Stimulated activated effector memory CD8-positive, alpha-beta T cell treated with anti-CD3 and anti-CD28 coated beads, Interleukin-12 subunit alpha, Interleukin-12 subunit beta, amount 100 ng/mL, for 72 hours (primary cell): ENCODE measurements at regions not wholly inside any gene's neighbourhood (a gene's known extent, or its start where the extent isn't known, plus 50 kb on each side); places are given as distances from the start of the nearest gene placed in this dataset.

Experiments used
- ATAC-seq: fragments of 150-1000 bp; cut with Tn5 transposase; 2 replicates; pipeline ENCODE4 v1.10.0; 2021
- DNase-seq, 2 donors: peaks; one replicate each; pipeline ENCODE4 v3.0.0; 2021 to 2022; ENCODE audit warnings: low spot score in 2 of 2
- H3K27ac Mint-ChIP-seq: one replicate; pipeline ENCODE4 v1.8.0; 2022; ENCODE audit warnings: mild to moderate bottlenecking, mixed read lengths
- H3K36me3 Mint-ChIP-seq: one replicate; pipeline ENCODE4 v1.8.0; 2022; ENCODE audit warnings: mild to moderate bottlenecking, mixed read lengths
- H3K4me1 Mint-ChIP-seq: one replicate; pipeline ENCODE4 v1.8.0; 2022; ENCODE audit warnings: mixed read lengths
- H3K4me3 Mint-ChIP-seq: one replicate; pipeline ENCODE4 v1.8.0; 2022; ENCODE audit warnings: mild to moderate bottlenecking, mixed read lengths
- H3K9me3 Mint-ChIP-seq: one replicate; pipeline ENCODE4 v1.8.0; 2022; ENCODE audit warnings: mixed read lengths

DNA sequence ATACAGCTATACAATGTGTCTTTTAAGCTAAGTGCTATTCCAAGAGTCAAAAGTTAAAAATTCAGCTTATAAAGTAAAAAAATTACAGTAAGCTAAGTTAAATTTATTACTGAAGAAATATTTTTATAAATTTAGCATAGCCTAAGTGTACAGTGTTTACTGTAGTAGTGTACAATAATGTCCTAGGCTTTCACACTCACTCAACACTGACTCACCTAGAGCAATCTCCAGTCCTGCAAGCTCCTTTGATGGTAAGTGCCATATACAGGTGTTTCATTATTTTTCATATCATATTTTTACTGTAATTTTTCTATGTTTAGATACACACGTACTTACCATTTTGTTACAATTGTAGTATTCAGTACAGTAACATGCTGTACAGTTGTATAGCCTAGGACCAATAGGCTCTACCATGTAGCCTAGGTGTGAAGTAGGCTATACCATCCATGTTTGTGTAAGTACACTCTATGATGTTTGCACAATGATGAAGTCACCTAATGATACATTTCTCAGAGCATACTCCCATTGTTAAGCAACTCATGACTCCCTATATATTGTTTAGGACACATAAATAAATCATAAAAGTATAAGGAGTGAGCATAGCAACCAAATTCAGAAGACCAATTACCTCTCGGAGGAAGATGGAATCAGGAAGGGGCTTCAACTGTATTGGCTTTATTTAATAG is 165.1 kb upstream of the SLC30A5 start:
- ATAC-seq, result no peak

DNA sequence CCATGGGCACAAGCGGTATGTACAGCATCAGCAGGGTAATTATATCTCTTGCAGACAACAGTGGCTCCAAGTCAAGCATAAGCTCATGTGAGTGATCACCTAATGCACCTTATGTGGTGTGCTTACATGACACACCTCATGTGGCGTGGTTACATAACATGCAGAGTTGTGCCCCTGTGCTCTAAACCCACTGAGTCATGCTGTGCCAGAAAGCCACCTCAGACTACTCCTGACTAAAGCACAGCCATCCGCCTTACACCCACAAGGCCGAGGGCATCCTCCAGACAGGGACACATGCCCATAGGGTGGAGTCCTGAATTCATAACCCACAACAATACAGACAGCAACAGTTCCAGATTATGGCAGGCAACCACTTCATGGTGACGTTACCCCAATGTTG is 163.7 kb upstream of the SLC30A5 start:
- Mint-ChIP-seq H3K4me1 (no peaks in the 10 kb centered on the region), H3K27ac (no peak overlapping the region), H3K36me3 (no peaks in the 10 kb centered on the region), H3K9me3 (peaks cover 6% of the 10 kb centered on the region), H3K4me3 (no peak overlapping the region)
- ATAC-seq (peak; percentile 41), DNase-seq (no peak)

More for the DNA sequence above, 165.1 kb upstream of the SLC30A5 start:
- Mint-ChIP-seq H3K9me3 (peaks cover 6% of the 10 kb centered on the region), H3K4me1 (no peaks in the 10 kb centered on the region), H3K36me3 (no peaks in the 10 kb centered on the region), H3K27ac (no peak overlapping the region), H3K4me3 (no peak overlapping the region)
- DNase-seq, result no peak

DNA sequence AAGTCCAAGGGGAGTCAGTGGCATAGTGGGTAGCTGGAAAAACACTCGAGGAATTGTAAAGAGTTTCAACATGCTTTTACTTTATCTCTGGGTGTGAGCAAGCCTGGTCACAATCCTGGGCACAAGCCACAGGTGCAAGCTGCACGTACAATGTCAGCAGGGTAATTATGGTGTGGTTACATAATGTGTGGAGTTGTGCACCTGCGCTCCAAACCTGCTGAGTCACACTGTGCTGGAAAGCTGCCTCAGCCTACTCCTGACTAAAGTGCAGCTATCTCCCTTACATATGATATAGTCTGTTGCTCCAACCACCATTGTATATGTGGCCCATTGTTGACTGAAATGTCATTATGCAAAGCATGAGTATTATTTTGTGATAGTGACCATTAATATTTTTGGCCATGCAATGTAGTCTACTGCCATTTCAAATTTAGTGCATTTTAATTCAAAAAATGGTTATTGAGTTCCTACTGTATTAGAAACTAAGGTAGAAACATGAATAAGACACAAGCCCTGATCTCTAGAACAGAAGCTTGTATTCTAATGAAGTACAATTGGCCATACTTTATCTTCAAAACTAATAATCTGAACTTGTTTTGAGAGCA is 160.9 kb upstream of the SLC30A5 start:
- peaks cover 6% of the 10 kb centered on the region for H3K9me3 Mint-ChIP-seq
- no peak for ATAC-seq
- H3K4me3 Mint-ChIP-seq, result no peak overlapping the region
- H3K36me3 Mint-ChIP-seq, result no peaks in the 10 kb centered on the region
- no peak for DNase-seq
- no peaks in the 10 kb centered on the region for H3K4me1 Mint-ChIP-seq
- no peak overlapping the region for H3K27ac Mint-ChIP-seq

- DNase-seq (no peak), ATAC-seq (no peak)
- Mint-ChIP-seq H3K4me1 (no peaks in the 10 kb centered on the region), H3K27ac (no peak overlapping the region), H3K4me3 (no peak overlapping the region), H3K36me3 (no peaks in the 10 kb centered on the region), H3K9me3 (peaks cover 5% of the 10 kb centered on the region)
These were observed 151.6 kb upstream of the SLC30A5 start for GRCh38 chr5:68942169-68942568.

GRCh38 chr5:68946728-68947127 is 147.1 kb upstream of the SLC30A5 start:
- no peak overlapping the region for H3K4me3 Mint-ChIP-seq
- peaks cover 2% of the 10 kb centered on the region for H3K9me3 Mint-ChIP-seq
- no peak for DNase-seq

DNA sequence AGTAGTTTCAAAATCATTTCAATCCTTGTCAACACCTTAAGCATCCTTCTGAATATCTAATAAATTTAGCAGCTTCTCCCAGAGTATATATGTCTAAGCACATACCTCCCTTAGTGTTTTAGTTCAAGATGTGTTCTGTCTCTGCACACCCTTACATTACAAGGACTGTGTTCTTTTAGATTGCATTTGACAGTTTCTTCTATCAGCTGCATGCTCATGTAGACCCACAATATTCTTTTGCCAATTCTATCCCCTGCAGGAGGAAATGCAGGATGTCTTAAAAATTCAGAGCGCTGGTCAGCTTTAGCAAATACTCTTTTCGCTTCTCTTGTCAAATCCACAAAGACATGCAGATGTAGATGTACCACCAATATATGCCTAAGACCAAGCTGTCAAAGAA is 145.8 kb upstream of the SLC30A5 start:
- H3K36me3 Mint-ChIP-seq, result no peaks in the 10 kb centered on the region
- H3K4me1 Mint-ChIP-seq, result no peaks in the 10 kb centered on the region
- no peak overlapping the region for H3K4me3 Mint-ChIP-seq
- H3K27ac Mint-ChIP-seq, result no peak overlapping the region
- ATAC-seq (no peak), DNase-seq (no peak)
- H3K9me3 Mint-ChIP-seq, result peaks cover under 1% of the 10 kb centered on the region

More at GRCh38 chr5:68946728-68947127, 147.1 kb upstream of the SLC30A5 start:
- ATAC-seq, result no peak
- H3K4me1 Mint-ChIP-seq, result no peaks in the 10 kb centered on the region
- no peaks in the 10 kb centered on the region for H3K36me3 Mint-ChIP-seq
- no peak overlapping the region for H3K27ac Mint-ChIP-seq

DNA sequence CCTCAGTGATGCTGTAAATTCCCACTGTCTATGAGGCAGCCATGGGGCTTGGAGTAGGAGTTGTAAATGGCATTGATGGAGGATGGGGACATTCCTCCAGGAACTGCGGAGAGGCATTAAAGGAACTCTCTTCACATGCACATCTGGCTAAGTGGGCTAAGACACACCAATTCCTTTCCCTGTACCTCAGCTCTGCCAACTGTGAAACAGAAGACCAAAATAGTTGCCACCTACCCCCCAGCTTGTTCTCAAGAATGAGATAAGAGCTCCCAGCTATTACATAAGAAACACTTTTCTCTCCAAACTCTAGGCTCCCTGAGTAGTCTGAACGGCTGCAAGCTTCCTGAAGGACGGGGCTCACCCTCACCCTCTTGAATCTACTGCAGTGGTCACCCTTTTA is 144.6 kb upstream of the SLC30A5 start:
- Mint-ChIP-seq H3K4me3 (no peak overlapping the region), H3K36me3 (no peaks in the 10 kb centered on the region), H3K4me1 (no peaks in the 10 kb centered on the region), H3K27ac (no peak overlapping the region), H3K9me3 (no peaks in the 10 kb centered on the region)
- ATAC-seq (no peak), DNase-seq (no peak)

DNA sequence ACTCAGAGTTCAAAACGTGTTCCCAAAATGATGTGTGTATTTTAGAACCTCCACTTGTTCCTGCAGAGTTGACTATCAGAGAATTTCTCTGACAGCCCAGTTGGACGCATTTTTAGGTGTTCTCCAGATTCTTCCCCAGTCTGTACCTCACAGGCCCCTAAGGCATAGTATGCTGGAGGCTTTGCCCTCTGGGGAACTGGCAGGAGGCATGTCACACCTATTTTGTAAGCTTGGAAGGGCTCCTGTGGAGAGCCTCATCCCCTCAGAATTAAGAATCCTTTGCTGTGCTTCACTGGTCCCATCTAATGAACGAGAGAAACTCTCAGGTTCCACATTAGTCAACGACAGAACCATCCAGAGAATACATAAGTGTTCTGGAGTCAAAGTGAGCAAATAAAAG is 144.1 kb upstream of the SLC30A5 start:
- H3K36me3 Mint-ChIP-seq, result no peaks in the 10 kb centered on the region
- no peak overlapping the region for H3K27ac Mint-ChIP-seq
- no peaks in the 10 kb centered on the region for H3K9me3 Mint-ChIP-seq
- ATAC-seq, result no peak
- no peak for DNase-seq
- no peak overlapping the region for H3K4me3 Mint-ChIP-seq
- no peaks in the 10 kb centered on the region for H3K4me1 Mint-ChIP-seq

GRCh38 chr5:68950125-68950524 is 143.7 kb upstream of the SLC30A5 start:
- H3K27ac Mint-ChIP-seq, result no peak overlapping the region
- H3K4me1 Mint-ChIP-seq, result no peaks in the 10 kb centered on the region
- DNase-seq (no peak), ATAC-seq (no peak)
- H3K9me3 Mint-ChIP-seq, result no peaks in the 10 kb centered on the region
- no peaks in the 10 kb centered on the region for H3K36me3 Mint-ChIP-seq
- no peak overlapping the region for H3K4me3 Mint-ChIP-seq

DNA sequence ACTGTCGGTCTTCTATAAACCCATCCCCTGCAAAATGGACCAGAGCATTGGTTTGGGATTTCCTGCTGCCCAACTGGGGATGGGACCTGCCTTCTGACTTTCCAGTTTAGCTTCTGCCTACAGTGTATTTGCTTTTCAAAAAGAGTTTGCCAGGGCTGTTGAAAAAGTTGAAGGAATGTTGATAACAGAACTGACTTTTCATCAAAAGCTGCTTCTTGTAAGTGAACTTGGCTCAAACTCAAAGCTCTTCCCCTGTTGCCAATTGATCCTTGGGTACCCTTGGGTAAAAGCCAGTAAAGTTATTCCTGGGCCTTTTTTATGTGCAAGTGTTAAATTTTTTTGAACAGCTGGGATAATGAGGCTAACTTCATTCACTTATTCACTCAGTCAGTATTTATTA is 142.9 kb upstream of the SLC30A5 start:
- Mint-ChIP-seq H3K4me1 (no peaks in the 10 kb centered on the region), H3K27ac (no peak overlapping the region), H3K4me3 (no peak overlapping the region), H3K9me3 (no peaks in the 10 kb centered on the region), H3K36me3 (no peaks in the 10 kb centered on the region)
- DNase-seq (no peak), ATAC-seq (no peak)

DNA sequence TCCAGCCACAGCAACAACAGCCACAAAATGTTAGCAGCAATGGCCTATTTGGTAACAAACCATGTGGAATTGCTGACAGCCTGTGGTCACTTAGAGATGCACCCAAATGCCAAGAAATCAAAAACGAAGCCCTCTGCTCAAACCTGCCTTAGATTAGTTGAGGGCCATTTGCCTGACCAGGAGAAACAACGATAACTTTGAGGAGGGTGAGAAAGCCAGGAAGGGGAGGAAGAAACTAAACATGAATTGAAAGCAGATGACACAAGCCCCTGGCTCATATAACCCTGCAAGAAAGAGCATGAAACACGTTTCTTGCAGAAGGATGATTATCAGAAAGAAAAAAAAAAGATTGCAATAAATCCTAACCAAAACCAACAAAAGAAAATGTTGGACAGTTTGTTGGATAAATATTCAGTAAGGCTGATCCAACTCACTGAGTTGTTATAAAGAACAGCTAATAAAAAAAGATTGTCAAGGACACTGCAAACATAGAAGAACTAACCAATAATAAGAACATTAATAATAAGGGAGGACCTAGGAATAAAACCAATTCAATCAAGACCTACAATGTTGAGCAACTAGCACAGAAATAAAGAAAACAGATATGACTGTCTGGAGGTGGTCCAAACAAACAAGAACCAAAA is 140.5 kb upstream of the SLC30A5 start:
- Mint-ChIP-seq H3K4me3 (no peak overlapping the region), H3K27ac (no peak overlapping the region), H3K36me3 (no peaks in the 10 kb centered on the region), H3K4me1 (no peaks in the 10 kb centered on the region), H3K9me3 (no peaks in the 10 kb centered on the region)
- DNase-seq, result no peak
- no peak for ATAC-seq

GRCh38 chr5:68953875-68954617 is 139.8 kb upstream of the SLC30A5 start:
- Mint-ChIP-seq H3K4me1 (no peaks in the 10 kb centered on the region), H3K9me3 (no peaks in the 10 kb centered on the region), H3K27ac (no peak overlapping the region), H3K36me3 (no peaks in the 10 kb centered on the region), H3K4me3 (no peak overlapping the region)
- ATAC-seq (no peak), DNase-seq (no peak)

DNA sequence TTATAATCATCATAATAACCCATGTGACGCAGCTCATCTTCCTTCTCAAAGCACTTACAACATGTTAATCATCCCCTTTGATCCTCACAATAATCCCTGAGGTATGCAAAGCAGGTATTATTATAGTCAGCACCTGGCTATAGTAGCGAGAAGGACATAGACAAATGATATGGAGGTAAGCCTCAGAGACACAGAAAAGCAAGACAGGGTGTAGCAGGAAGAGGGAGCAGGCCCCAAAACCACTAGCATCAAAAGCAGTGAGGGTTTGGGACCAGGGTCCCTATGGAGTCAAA is 139.2 kb upstream of the SLC30A5 start:
- H3K4me1 Mint-ChIP-seq, result no peaks in the 10 kb centered on the region
- no peaks in the 10 kb centered on the region for H3K36me3 Mint-ChIP-seq
- ATAC-seq, result no peak
- H3K4me3 Mint-ChIP-seq, result no peak overlapping the region
- H3K27ac Mint-ChIP-seq, result no peak overlapping the region
- no peaks in the 10 kb centered on the region for H3K9me3 Mint-ChIP-seq
- DNase-seq, result no peak

DNA sequence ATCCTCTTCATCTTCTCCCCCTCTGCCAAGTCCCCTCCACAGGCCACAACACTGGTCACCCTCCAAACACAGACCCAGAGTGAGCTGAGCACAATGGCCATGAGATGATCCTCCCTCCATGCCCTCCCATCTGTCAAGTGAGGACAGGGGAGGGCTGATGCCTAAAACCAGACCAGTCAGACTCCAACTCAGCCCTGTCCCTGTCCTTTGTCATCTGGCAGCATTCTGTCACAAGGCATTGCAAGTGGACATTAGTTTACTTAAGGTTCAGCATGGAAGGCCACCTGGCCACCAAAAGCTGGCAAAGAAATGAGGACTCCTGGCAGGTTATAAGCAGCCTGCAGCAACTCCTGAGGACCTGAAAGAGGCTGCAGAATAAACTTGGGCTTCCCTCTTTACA is 136.2 kb upstream of the SLC30A5 start:
- no peaks in the 10 kb centered on the region for H3K4me1 Mint-ChIP-seq
- no peak overlapping the region for H3K27ac Mint-ChIP-seq
- H3K9me3 Mint-ChIP-seq, result no peaks in the 10 kb centered on the region
- no peak overlapping the region for H3K4me3 Mint-ChIP-seq
- H3K36me3 Mint-ChIP-seq, result no peaks in the 10 kb centered on the region
- ATAC-seq (no peak), DNase-seq (no peak)

- Mint-ChIP-seq H3K9me3 (no peaks in the 10 kb centered on the region), H3K4me1 (no peaks in the 10 kb centered on the region), H3K4me3 (no peak overlapping the region), H3K36me3 (no peaks in the 10 kb centered on the region), H3K27ac (no peak overlapping the region)
- no peak for DNase-seq
- no peak for ATAC-seq
These were observed 135.4 kb upstream of the SLC30A5 start for GRCh38 chr5:68958428-68958827.

DNA sequence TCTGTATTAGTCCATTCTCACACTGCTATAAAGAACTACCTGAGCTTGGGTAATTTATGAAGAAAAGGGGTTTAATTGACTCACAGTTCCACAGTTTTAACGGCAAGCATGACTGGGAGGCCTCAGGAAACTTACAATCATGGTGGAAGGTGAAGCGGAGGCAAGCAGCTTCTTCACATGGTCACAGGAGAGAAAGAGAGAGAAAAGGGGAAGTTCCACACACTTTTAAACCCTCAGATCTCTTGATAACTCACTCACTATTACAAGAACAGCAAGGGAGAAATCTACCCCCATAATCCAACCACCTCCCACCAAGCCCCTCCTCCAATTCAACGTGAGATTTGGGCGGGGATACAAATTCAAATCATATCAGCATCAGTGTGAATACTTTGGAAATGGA is 133.4 kb upstream of the SLC30A5 start:
- H3K27ac Mint-ChIP-seq, result no peak overlapping the region
- H3K36me3 Mint-ChIP-seq, result no peaks in the 10 kb centered on the region
- ATAC-seq, result no peak

More for the DNA sequence above, 133.4 kb upstream of the SLC30A5 start:
- Mint-ChIP-seq H3K4me3 (no peak overlapping the region), H3K9me3 (no peaks in the 10 kb centered on the region), H3K4me1 (no peaks in the 10 kb centered on the region)
- no peak for DNase-seq
